MM.1S (cell line): ENCODE measurements at regions not wholly inside any gene's neighbourhood (a gene's known extent, or its start where the extent isn't known, plus 50 kb on each side); places are given as distances from the start of the nearest gene placed in this dataset.

Experiments
- DNase-seq: peaks from one replicate; pipeline ENCODE4 v3.0.0-alpha.2; 2015
- H2AFZ ChIP-seq: fragments of 300-600 bp; sonication (generic); 2 replicates; pipeline ENCODE4 v1.6.0; 2016; ENCODE audit warnings: antibody characterized with exemption, low read length
- H3F3A ChIP-seq: fragments of 300-600 bp; sonication (generic); 2 replicates; pipeline ENCODE4 v1.6.1; 2016; ENCODE audit warnings: mild to moderate bottlenecking, antibody characterized with exemption, low read length, moderate library complexity, mixed read lengths; ENCODE audit not compliant: insufficient read depth
- H3K27ac ChIP-seq: fragments of 300-600 bp; sonication (generic); 2 replicates; pipeline ENCODE4 v1.5.1; 2016; ENCODE audit warnings: mild to moderate bottlenecking, low read length
- H3K27me3 ChIP-seq: fragments of 300-600 bp; sonication (generic); replicated peaks from 2 replicates; pipeline ENCODE4 v1.6.0; 2016; ENCODE audit warnings: low read length; ENCODE audit not compliant: insufficient read depth
- H3K36me3 ChIP-seq: fragments of 300-600 bp; sonication (generic); replicated peaks from 2 replicates; pipeline ENCODE4 v1.6.1; 2016; ENCODE audit warnings: mild to moderate bottlenecking, low read length, mixed read lengths; ENCODE audit not compliant: insufficient read depth
- H3K4me1 ChIP-seq: fragments of 300-600 bp; sonication (generic); 2 replicates; pipeline ENCODE4 v1.6.1; 2016; ENCODE audit warnings: low read length, mixed read lengths
- H3K4me2 ChIP-seq: fragments of 300-600 bp; sonication (generic); 2 replicates; pipeline ENCODE4 v1.6.0; 2016; ENCODE audit warnings: low read depth, low read length
- H3K4me3 ChIP-seq: fragments of 300-600 bp; sonication (generic); 2 replicates; pipeline ENCODE4 v1.5.1; 2016; ENCODE audit warnings: low read length, mixed read lengths
- H3K79me2 ChIP-seq: fragments of 300-600 bp; sonication (generic); 2 replicates; pipeline ENCODE4 v1.6.1; 2016; ENCODE audit warnings: mixed run types, low read length, mixed read lengths
- H3K9ac ChIP-seq: fragments of 300-600 bp; sonication (generic); 2 replicates; pipeline ENCODE4 v1.6.1; 2016; ENCODE audit warnings: low read length, mixed read lengths
- H3K9me2 ChIP-seq: fragments of 300-600 bp; sonication (generic); replicated peaks from 2 replicates; pipeline ENCODE4 v1.6.1; 2016; ENCODE audit warnings: mild to moderate bottlenecking, low read length, mixed read lengths; ENCODE audit not compliant: insufficient read depth
- H3K9me3 ChIP-seq: fragments of 300-600 bp; sonication (generic); replicated peaks from 2 replicates; pipeline ENCODE4 v1.6.1; 2016; ENCODE audit warnings: mild to moderate bottlenecking, low read length, mixed read lengths; ENCODE audit not compliant: insufficient read depth
- H4K20me1 ChIP-seq: fragments of 300-600 bp; sonication (generic); 2 replicates; pipeline ENCODE4 v1.6.1; 2016; ENCODE audit warnings: mild to moderate bottlenecking, low read length, moderate library complexity, mixed read lengths; ENCODE audit not compliant: insufficient read depth
- EZH2 ChIP-seq: fragments of 300-600 bp; sonication (generic); optimal IDR thresholded peaks from 2 replicates; pipeline ENCODE3; 2017; ENCODE audit warnings: low read depth, mild to moderate bottlenecking, antibody characterized with exemption, low read length, mixed read lengths
- EZH2phosphoT487 ChIP-seq: fragments of 300-600 bp; sonication (generic); IDR thresholded peaks from 2 replicates; pipeline ENCODE4 v1.6.1; 2018; ENCODE audit warnings: antibody characterized with exemption, low read length
- TF ChIP-seq, protein P1 (sequence below): fragments of 300-600 bp; sonication (generic); IDR thresholded peaks from 2 replicates; pipeline ENCODE4 v1.5.1; 2016; ENCODE audit warnings: antibody characterized with exemption, low read length, mixed read lengths

DNA sequence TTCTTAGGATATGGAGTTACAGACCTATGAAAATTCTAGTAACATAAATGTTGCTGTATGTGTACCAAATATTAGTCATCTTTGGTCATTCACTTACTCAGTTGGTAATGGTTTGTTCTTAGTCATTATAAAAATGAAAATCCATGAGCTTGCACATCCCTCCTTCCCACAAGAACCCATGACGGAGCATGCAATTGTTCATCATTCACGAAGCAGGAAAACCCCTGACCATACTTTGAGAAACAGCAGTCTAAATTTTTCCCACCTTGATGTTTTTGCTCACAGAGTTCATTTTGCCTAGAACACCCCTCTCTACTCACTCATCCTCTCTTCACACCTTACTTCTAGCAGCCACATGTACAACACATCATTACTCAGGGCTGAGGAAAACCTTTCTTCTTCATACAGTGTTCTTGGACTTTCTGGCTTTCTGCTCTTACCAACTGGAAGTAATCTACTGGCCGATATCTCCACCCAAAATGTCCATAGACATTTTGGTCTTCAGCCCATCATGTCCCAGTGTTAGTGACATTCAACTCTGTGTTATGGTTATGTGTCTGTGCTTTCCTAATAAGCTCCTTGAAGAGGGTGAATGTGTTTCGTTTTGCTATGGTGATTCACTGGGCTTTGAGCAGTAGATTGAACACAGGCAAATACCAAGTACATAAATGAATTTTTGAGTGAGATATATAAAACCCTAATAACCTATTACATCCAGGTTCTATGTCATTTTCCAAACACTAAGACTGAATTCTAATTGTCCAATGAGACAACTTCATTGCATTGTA lies 189.9 kb downstream of the ZC3H11B start:
- no peak overlapping the region for H2AFZ ChIP-seq
- DNase-seq, result no peak

DNA sequence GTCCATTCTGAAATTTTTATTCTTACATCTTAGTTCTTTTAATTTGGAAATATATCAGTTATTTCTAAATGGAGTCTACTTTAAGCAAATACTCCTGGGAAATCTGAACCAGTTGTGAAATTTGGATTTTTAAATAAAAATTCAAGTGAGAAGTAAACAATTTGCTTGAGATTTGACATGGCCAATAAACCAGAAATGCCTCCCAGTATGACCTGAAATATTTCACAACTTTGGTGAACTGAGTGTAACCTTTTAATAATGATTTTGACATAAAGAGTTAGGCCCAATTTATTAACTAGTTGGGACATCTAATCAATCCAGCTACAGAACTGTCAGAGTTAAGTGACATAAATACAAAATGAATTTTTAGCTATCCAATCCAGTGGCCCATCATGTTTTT lies 192.0 kb downstream of the ZC3H11B start:
- Histone ChIP-seq H3K9ac (no peak overlapping the region), H3K4me3 (no peak overlapping the region), H3K9me2 (no peaks in the 10 kb centered on the region), H3K36me3 (no peaks in the 10 kb centered on the region), H3K27me3 (no peaks in the 10 kb centered on the region), H3K9me3 (no peaks in the 10 kb centered on the region), H2AFZ (no peak overlapping the region), H3K27ac (no peak overlapping the region), H3K4me2 (no peak overlapping the region), H4K20me1 (no peaks in the 10 kb centered on the region), H3K79me2 (no peaks in the 10 kb centered on the region), H3F3A (no peaks in the 10 kb centered on the region), H3K4me1 (no peaks in the 10 kb centered on the region)
- no peak for DNase-seq
- TF ChIP-seq EZH2 (no peak), EZH2phosphoT487 (no peak)
- TF ChIP-seq, protein P1, sequence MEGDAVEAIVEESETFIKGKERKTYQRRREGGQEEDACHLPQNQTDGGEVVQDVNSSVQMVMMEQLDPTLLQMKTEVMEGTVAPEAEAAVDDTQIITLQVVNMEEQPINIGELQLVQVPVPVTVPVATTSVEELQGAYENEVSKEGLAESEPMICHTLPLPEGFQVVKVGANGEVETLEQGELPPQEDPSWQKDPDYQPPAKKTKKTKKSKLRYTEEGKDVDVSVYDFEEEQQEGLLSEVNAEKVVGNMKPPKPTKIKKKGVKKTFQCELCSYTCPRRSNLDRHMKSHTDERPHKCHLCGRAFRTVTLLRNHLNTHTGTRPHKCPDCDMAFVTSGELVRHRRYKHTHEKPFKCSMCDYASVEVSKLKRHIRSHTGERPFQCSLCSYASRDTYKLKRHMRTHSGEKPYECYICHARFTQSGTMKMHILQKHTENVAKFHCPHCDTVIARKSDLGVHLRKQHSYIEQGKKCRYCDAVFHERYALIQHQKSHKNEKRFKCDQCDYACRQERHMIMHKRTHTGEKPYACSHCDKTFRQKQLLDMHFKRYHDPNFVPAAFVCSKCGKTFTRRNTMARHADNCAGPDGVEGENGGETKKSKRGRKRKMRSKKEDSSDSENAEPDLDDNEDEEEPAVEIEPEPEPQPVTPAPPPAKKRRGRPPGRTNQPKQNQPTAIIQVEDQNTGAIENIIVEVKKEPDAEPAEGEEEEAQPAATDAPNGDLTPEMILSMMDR, result no peak

More for the DNA sequence above, 189.9 kb downstream of the ZC3H11B start:
- Histone ChIP-seq H3K27ac (no peak overlapping the region), H4K20me1 (no peaks in the 10 kb centered on the region), H3K9ac (no peak overlapping the region), H3K4me3 (no peak overlapping the region), H3K4me1 (no peaks in the 10 kb centered on the region), H3F3A (no peaks in the 10 kb centered on the region), H3K9me3 (no peaks in the 10 kb centered on the region), H3K79me2 (no peaks in the 10 kb centered on the region), H3K9me2 (no peaks in the 10 kb centered on the region), H3K36me3 (no peaks in the 10 kb centered on the region), H3K27me3 (no peaks in the 10 kb centered on the region), H3K4me2 (no peak overlapping the region)
- TF ChIP-seq, protein P1, result no peak
- no peak for TF ChIP-seq EZH2phosphoT487
- no peak for TF ChIP-seq EZH2

- H2AFZ ChIP-seq, result no peak overlapping the region
- no peak overlapping the region for H3K27ac ChIP-seq
- no peak for DNase-seq
- H3K4me3 ChIP-seq, result no peak overlapping the region
- H3K79me2 ChIP-seq, result no peaks in the 10 kb centered on the region
- no peaks in the 10 kb centered on the region for H3K9me2 ChIP-seq
- no peaks in the 10 kb centered on the region for H3K27me3 ChIP-seq
- no peaks in the 10 kb centered on the region for H3K36me3 ChIP-seq
- TF ChIP-seq EZH2 (no peak), EZH2phosphoT487 (no peak)
- TF ChIP-seq, protein P1, result no peak
- no peaks in the 10 kb centered on the region for H4K20me1 ChIP-seq
- no peak overlapping the region for H3K4me2 ChIP-seq
- no peak overlapping the region for H3K9ac ChIP-seq
- no peaks in the 10 kb centered on the region for H3F3A ChIP-seq
- no peaks in the 10 kb centered on the region for H3K4me1 ChIP-seq
- H3K9me3 ChIP-seq, result no peaks in the 10 kb centered on the region
Observed at GRCh38 chr1:219419860-219420259, 193.0 kb downstream of the ZC3H11B start.
